ENCODE measurements at regions not wholly inside any gene's neighbourhood (a gene's known extent, or its start where the extent isn't known, plus 50 kb on each side); places are given as distances from the start of the nearest gene placed in this dataset.

DNA sequence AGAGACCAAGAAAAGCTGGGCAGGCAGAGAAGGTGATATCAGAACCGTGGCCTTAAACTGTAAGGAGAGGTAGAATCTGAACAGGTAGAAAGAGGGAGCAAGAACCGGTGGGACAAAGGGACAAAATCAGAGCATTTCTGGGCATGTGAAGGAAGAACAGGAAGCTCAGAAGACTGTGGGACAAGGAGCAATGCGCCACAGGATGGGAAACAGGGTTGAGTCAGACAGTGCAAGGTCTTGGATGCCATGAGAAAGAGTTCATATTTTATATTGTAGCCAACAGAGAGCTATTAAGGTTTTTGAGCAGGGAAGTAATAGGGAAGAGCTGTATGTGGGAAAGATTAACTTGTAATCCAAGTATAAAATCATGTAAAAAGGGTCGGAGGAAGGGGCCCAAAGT lies 106.4 kb upstream of the UGP2 start:
- H3K27ac Mint-ChIP-seq (ENCODE audit: unreplicated experiment): peak overlapping the region; percentile 90
- H3K4me1 Mint-ChIP-seq (ENCODE audit: low read depth, unreplicated experiment): peaks cover 17% of the 10 kb centered on the region
- H3K27me3 Mint-ChIP-seq (ENCODE audit: unreplicated experiment): no peaks in the 10 kb centered on the region
- no peak overlapping the region for H3K4me3 Mint-ChIP-seq (ENCODE audit: low read depth, unreplicated experiment)
- BruUV-seq (replicated peaks): no TSS peak
- peaks cover 5% of the 10 kb centered on the region for H3K36me3 Mint-ChIP-seq (ENCODE audit: insufficient read depth, unreplicated experiment)
- TF ChIP-seq, protein P1, sequence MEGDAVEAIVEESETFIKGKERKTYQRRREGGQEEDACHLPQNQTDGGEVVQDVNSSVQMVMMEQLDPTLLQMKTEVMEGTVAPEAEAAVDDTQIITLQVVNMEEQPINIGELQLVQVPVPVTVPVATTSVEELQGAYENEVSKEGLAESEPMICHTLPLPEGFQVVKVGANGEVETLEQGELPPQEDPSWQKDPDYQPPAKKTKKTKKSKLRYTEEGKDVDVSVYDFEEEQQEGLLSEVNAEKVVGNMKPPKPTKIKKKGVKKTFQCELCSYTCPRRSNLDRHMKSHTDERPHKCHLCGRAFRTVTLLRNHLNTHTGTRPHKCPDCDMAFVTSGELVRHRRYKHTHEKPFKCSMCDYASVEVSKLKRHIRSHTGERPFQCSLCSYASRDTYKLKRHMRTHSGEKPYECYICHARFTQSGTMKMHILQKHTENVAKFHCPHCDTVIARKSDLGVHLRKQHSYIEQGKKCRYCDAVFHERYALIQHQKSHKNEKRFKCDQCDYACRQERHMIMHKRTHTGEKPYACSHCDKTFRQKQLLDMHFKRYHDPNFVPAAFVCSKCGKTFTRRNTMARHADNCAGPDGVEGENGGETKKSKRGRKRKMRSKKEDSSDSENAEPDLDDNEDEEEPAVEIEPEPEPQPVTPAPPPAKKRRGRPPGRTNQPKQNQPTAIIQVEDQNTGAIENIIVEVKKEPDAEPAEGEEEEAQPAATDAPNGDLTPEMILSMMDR (IDR thresholded peaks at IDR 0.05; ENCODE audit: unreplicated experiment): no peak
- H3K9me3 Mint-ChIP-seq (ENCODE audit: low read depth, unreplicated experiment): peaks cover 2% of the 10 kb centered on the region
- no peak for DNase-seq
- intact Hi-C loops (cut with micrococcal nuclease; ENCODE audit: unreplicated experiment): no loop called here
- CTCF ChIA-PET: interaction anchor here (1.0 kb wide), 1 partner anchor 126 kb away, joined by 3 read pairs; no protein-coding TSS in a partner anchor

DNA sequence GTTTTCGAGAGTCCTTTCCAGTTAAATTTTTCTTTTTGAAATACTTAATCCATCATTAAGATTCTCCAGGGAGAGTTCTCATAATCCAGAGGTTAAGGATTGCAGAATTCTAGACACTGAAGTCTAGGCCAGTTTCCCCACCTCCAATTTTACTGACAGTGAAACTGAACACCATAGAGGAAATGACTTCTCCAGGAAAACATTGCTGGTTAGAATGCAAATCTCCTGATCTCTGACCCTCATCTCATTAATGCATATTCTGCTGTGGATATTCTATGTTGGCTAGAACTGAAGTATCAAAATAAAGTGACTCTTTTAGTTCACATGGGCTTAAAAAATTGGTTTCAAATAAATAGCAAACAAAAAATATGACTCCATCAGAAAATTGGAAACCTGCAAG lies 105.8 kb upstream of the UGP2 start:
- peaks cover 22% of the 10 kb centered on the region for H3K4me1 Mint-ChIP-seq (ENCODE audit: low read depth, unreplicated experiment)
- H3K27me3 Mint-ChIP-seq (ENCODE audit: unreplicated experiment): no peaks in the 10 kb centered on the region
- H3K4me3 Mint-ChIP-seq (ENCODE audit: low read depth, unreplicated experiment): no peak overlapping the region
- no peak overlapping the region for H3K27ac Mint-ChIP-seq (ENCODE audit: unreplicated experiment)
- H3K9me3 Mint-ChIP-seq (ENCODE audit: low read depth, unreplicated experiment): peaks cover 2% of the 10 kb centered on the region
- BruUV-seq (replicated peaks): no TSS peak
- CTCF ChIA-PET: interaction anchor here (0.6 to 1.0 kb wide), 2 partner anchors 126 to 1942 kb away, joined by 3 to 5 read pairs; no protein-coding TSS in a partner anchor
- no peak for DNase-seq
- peaks cover 5% of the 10 kb centered on the region for H3K36me3 Mint-ChIP-seq (ENCODE audit: insufficient read depth, unreplicated experiment)
- TF ChIP-seq, protein P1 (IDR thresholded peaks at IDR 0.05; ENCODE audit: unreplicated experiment): no peak
- intact Hi-C loops (cut with micrococcal nuclease; ENCODE audit: unreplicated experiment): no loop called here

DNA sequence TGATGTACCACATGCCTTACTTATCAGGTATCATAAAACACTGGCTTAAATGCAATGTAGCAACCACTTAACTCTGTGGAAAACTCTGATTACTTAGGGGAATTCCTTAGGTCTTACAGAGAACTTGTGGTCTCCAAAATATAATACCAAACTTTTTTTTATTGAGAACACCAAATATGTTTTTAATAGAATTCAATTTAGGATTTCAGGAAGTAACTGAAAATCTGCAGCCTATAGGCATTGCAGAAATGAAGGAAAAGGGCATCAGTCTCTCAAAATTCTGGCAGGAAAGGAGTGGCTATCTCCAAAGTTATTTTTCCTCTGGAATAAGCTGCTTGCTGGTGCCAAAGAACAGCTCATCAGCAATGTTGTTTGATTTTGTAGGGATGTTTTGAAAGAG lies 105.3 kb upstream of the UGP2 start:
- BruUV-seq (replicated peaks): no TSS peak
- CTCF ChIA-PET: no interaction called here
- Mint-ChIP-seq H3K27me3 (ENCODE audit: unreplicated experiment) (no peaks in the 10 kb centered on the region), H3K36me3 (ENCODE audit: insufficient read depth, unreplicated experiment) (peaks cover 5% of the 10 kb centered on the region), H3K9me3 (ENCODE audit: low read depth, unreplicated experiment) (peaks cover 2% of the 10 kb centered on the region), H3K27ac (ENCODE audit: unreplicated experiment) (no peak overlapping the region), H3K4me3 (ENCODE audit: low read depth, unreplicated experiment) (no peak overlapping the region), H3K4me1 (ENCODE audit: low read depth, unreplicated experiment) (peaks cover 26% of the 10 kb centered on the region)
- TF ChIP-seq, protein P1 (IDR thresholded peaks at IDR 0.05; ENCODE audit: unreplicated experiment): no peak
- intact Hi-C loops (cut with micrococcal nuclease; ENCODE audit: unreplicated experiment): no loop called here
- DNase-seq: no peak

DNA sequence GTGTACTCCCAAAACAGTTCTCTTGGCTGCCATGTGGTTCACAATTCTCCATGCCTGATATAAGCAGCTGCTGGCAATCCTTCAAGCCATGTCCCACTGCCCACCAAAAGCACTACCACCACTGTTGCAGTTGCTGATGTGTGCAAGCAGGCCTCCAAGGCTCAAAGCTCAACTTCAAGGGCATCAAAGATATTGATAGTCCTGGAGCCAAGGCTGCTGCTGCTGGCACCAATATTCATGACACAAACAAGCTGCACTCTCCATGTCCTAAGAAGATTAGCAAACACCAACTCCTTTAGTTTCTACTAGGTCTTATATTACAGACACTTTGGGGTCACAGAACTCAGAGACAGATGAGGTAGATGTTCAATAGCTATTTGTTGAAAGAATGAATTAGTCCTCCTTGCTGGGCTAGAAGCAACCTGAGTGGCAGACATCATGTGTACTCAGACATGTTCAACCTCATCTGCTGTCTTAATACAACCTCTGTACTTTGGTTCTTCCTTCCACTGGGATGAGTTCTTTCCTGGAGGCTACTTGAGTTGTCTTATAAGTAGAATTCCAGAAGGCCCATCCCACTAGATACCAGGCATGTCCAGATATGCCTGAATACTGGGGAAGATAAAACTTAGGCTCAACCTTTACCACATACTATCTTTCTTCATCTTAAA lies 104.5 kb upstream of the UGP2 start:
- Mint-ChIP-seq H3K36me3 (ENCODE audit: insufficient read depth, unreplicated experiment) (peaks cover 5% of the 10 kb centered on the region), H3K9me3 (ENCODE audit: low read depth, unreplicated experiment) (peaks cover 2% of the 10 kb centered on the region), H3K4me1 (ENCODE audit: low read depth, unreplicated experiment) (peaks cover 32% of the 10 kb centered on the region), H3K27ac (ENCODE audit: unreplicated experiment) (no peak overlapping the region), H3K27me3 (ENCODE audit: unreplicated experiment) (no peaks in the 10 kb centered on the region), H3K4me3 (ENCODE audit: low read depth, unreplicated experiment) (no peak overlapping the region)
- BruUV-seq (replicated peaks): no TSS peak
- intact Hi-C loops (cut with micrococcal nuclease; ENCODE audit: unreplicated experiment): no loop called here
- no peak for DNase-seq
- TF ChIP-seq, protein P1 (IDR thresholded peaks at IDR 0.05; ENCODE audit: unreplicated experiment): no peak
- CTCF ChIA-PET: no interaction called here
